ENCODE measurements at regions not wholly inside any gene's neighbourhood (a gene's known extent, or its start where the extent isn't known, plus 50 kb on each side); places are given as distances from the start of the nearest gene placed in this dataset.

DNA sequence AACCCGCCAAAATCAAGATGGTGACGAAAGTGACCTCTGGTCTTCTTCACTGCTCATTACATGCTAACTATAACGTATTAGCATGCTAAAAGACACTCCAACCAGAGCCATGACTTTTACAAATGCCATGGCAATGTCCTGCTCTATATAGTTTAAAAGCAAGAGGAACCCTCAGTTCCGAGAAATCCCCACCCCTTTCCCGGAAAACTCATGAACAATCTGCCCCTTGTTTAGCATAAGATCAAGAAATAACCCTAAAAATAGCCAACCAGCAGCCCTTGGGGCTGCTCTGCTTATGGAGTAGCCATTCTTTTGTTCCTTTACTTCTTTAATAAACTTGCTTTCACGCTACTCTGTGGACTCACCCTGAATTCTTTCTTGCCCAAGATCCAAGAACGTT, 463.5 kb upstream of the FAM241A start:
- DNase-seq (ENCODE audit: low read depth in 3 of 3, low spot score in 2 of 3): no peak

- DNase-seq (ENCODE audit: low read depth in 3 of 3, low spot score in 2 of 3): no peak
Observed at GRCh38 chr4:111685205-111685604, 460.0 kb upstream of the FAM241A start.

- DNase-seq (ENCODE audit: low read depth in 3 of 3, low spot score in 2 of 3): no peak
Observed at GRCh38 chr4:111689214-111689613, 456.0 kb upstream of the FAM241A start.

DNA sequence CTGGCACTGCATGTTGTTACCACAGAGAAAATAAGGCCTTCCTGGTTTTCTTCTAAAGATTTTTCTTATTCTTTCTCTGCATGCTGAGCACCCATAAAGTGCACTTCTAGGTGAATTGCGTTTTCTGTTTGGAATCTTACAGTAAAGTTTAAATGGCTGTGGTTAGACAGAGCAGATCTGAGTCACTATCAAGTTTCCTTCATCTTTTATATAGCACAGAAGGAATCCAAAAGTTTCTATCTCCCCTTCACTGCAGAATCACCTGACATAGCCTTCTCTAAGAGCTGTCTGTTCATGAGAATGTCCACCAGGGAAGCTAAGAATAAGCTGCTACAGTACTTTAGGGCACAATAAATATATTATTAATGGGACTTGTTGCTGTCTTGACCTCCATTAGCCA, 455.5 kb upstream of the FAM241A start:
- DNase-seq (ENCODE audit: low read depth in 3 of 3, low spot score in 2 of 3): no peak

GRCh38 chr4:111693758-111694157, 451.5 kb upstream of the FAM241A start:
- no peak for DNase-seq (ENCODE audit: low read depth in 3 of 3, low spot score in 2 of 3)

- DNase-seq (ENCODE audit: low read depth in 3 of 3, low spot score in 2 of 3): no peak
Observed at GRCh38 chr4:111695677-111696076, 449.6 kb upstream of the FAM241A start.

GRCh38 chr4:111696505-111696904, 448.7 kb upstream of the FAM241A start:
- no peak for DNase-seq (ENCODE audit: low read depth in 3 of 3, low spot score in 2 of 3)

GRCh38 chr4:111697176-111697942, 447.9 kb upstream of the FAM241A start:
- DNase-seq (ENCODE audit: low read depth in 3 of 3, low spot score in 2 of 3): no peak

DNA sequence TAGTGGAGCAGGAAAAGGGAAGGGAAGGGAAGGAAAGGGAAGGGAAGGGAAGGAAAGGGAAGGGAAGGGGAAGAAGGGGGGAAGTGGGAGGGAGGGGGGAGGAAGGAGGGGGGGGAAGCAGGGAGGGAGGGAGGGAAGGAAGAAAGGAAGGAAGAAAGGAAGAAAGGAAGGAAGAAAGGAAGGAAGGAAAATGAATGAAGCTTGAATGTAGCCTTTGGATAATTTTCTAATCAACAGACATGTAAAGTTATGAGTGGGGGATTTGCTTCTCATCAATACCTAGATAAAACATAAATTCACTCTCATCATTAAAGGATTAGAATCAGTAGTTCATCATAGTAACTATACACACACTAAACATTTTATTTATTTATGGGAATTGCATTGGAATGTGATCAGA, 446.9 kb upstream of the FAM241A start:
- no peak for DNase-seq (ENCODE audit: low read depth in 3 of 3, low spot score in 2 of 3)

DNA sequence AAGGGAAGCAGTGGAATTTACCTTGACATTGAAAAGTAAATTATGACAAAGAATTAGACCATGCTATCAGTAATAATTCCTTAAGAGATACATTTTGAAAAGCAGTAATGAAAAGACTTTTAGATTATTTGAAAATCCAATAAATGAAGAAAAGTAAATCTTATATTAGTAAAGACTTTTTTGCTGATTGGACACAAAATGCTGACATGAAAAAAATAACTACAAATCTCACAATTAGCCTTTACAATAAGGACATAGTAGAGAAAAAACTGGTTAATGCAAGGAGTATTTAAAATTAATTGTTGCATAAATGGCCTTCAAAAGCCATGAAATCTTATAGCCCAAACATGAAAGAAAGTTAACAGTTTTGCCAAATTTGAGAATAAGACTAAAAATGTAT, 446.1 kb upstream of the FAM241A start:
- DNase-seq (ENCODE audit: low read depth in 3 of 3, low spot score in 2 of 3): no peak

- no peak for DNase-seq (ENCODE audit: low read depth in 3 of 3, low spot score in 2 of 3)
Observed at GRCh38 chr4:111701102-111701501, 444.2 kb upstream of the FAM241A start.

DNA sequence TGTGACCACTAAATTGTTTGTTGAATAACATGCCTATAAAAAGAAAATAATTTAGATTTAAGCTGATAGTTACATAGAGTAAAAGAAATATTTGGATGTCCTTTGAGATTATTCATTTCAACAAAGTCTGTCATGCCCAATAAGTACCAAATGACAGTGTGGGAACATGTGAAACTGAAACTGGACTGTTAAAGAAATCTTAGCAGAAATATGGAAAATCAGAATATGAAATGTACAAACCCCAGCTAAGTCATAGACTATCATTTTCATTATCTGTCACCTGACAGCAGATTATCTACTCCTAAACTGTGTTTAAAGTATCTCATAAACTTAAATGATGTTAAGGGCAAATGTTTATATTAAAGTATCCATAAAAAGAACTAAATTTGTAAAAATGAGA, 437.8 kb upstream of the FAM241A start:
- DNase-seq (ENCODE audit: low read depth in 3 of 3, low spot score in 2 of 3): no peak

DNA sequence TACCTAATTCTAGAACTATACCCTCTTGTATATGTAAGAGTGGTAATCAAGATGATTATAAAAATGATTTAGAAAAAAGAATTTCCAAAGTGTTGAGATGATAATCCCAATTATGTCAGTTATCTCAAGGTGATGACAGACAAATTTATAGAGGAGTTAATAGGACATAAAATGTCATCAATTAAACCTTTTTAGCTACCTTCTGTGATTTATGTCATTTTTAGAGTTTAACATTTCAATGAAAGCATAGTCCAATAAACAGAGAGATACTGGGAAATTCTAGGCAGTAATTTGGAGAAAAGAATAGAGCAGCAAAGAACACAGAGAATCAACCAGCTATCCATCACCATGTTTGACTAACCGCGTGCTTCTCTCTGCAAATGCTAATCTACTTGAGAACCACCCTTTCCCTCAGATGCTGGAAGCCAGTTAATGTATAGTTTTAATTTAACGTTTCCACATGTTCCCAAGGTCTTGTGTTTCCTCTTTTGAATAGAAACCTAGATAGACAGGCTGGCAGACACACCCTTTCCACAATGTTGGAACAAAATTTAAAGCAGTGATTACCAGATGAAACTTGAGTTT, 433.1 kb upstream of the FAM241A start:
- no peak for DNase-seq (ENCODE audit: low read depth in 3 of 3, low spot score in 2 of 3)

- DNase-seq (ENCODE audit: low read depth in 3 of 3, low spot score in 2 of 3): no peak
Observed at GRCh38 chr4:111713276-111713675, 432.0 kb upstream of the FAM241A start.

GRCh38 chr4:111717921-111718320, 427.3 kb upstream of the FAM241A start:
- no peak for DNase-seq (ENCODE audit: low read depth in 3 of 3, low spot score in 2 of 3)

DNA sequence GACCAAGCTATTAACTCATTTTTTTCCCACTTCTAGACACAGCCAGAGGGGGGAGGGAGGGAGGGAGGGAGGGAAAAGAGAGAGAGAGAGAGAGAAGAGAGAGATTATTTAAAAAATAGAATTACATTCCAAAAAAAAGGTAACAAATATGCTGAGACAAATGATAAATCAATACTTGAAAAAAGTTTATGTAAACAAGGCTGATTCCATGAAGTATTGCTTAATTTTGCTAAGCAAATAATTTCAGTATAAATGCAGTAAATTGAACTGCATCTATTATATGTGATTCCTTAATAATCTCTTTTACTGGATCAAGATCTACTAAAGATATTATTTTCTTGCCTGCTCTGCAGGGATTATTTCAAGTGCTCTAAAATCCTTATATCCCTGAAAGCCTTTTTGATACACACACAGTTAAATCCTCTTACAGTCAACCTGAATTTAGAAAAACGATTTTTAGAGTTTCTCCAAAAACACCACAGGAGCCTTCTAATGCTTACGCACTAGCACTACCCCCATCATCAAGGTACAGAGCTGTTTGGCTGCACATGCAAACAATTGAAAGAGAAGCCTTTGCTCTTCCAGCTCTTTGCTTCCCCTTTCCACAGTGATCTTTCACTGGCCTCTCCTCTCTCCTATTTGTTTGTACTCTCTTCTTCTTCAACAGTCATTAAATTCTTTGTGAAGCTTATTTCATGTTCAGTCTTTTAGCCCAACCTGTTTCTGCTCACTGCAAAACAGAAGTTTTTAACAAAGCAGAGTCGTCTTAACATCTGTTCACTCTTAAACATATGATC, 426.3 kb upstream of the FAM241A start:
- no peak for DNase-seq (ENCODE audit: low read depth in 3 of 3, low spot score in 2 of 3)

GRCh38 chr4:111720866-111721265, 424.4 kb upstream of the FAM241A start:
- no peak for DNase-seq (ENCODE audit: low read depth in 3 of 3, low spot score in 2 of 3)

DNA sequence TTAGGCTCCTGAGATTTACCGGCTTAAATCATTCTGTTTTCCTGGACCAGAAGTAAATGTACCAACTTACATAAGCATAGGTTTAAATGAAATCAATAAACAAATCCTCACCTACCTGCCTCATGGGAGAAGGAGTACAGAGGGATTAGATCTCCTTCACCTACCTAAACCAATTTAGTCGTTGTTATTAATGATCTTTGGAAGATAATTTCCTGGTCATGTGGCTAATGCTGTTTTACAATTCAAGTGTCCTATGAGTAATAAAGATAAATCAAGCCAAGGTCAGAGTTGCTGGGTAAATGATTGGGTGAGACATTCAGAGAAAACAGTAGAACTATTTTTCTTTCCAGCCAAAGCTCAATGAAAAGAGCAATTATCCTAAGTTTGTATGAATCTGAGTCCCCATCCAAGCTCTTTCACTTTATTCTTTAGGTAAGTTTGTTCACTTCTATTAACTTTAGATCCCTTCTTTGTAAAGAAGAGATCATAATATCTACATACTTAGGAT, 423.0 kb upstream of the FAM241A start:
- no peak for DNase-seq (ENCODE audit: low read depth in 3 of 3, low spot score in 2 of 3)

DNA sequence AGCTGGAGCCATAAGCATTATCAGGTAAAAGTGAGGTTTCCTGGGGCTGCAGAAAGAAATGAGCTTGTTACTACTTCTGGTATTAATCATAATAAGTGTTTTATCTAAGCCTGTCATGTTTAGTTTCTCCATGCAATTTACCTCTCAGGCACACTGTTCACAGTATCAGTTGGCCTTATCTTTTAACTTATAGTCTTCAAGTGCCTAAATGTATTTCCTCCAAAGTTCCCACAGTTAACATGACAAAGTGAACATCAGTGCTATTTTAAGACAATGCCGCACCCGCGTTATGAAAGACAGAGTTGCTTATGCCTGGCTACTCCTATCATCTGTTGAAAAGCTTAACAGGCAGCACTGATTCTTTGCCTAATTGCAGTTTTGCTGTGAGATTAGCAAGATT, 408.7 kb upstream of the FAM241A start:
- no peak for DNase-seq (ENCODE audit: low read depth in 3 of 3, low spot score in 2 of 3)

- DNase-seq (ENCODE audit: low read depth in 3 of 3, low spot score in 2 of 3): no peak
Observed at GRCh38 chr4:111744847-111745246, 400.4 kb upstream of the FAM241A start.

GRCh38 chr4:111748157-111748556, 397.1 kb upstream of the FAM241A start:
- DNase-seq (ENCODE audit: low read depth in 3 of 3, low spot score in 2 of 3): no peak

- DNase-seq (ENCODE audit: low read depth in 3 of 3, low spot score in 2 of 3): no peak
Observed at GRCh38 chr4:111754003-111754402, 391.3 kb upstream of the FAM241A start.
